ENCODE measurements at regions not wholly inside any gene's neighbourhood (a gene's known extent, or its start where the extent isn't known, plus 50 kb on each side); places are given as distances from the start of the nearest gene placed in this dataset.

DNA sequence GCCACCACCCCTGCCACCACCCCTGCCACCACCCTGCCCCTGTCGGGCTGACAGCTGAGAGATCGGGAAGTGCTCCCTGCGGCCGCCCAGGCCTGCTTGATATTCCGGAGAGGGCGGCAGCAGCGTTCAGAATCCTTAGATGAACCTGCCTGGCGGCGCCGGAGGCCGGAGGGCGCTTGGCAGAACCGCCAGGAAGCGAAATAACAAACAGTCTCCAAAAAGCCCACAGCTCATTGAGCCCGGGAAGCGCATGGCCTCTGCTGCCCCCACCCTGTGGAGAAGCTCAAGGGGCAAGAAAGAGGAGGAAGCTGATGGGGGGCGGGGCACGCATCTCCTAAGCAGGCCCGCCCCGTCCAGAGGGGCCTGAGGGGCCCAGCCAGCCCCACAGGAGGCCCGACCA lies 92.2 kb upstream of the MBOAT2 start:
- in situ Hi-C loops (cut with HindIII; ENCODE audit: low pct_unique_long_range_greater_than_20kb, low sequenced_read_pairs) = no loop called here
- DNase-seq (ENCODE audit: low read depth, low spot score) = no peak

DNA sequence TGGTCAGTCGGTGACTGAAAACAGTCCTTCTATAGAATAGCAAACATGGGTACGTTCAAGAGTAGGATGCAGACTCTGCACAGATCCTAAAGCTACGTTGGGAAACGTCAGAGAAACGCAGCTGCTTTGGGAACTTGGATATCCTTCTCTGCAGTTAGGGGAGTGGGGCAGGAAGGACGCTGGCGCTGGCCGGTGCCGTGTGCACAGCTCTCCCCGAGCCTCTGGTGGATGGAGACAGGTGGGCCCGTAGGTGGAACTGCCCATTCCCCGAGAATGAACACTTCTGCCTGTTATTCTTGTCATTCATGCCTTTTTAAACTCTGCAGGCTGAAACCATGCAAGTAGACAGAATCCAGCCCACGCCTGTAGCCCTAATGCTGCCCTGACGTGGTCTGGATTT lies 91.7 kb upstream of the MBOAT2 start:
- in situ Hi-C loops (cut with HindIII; ENCODE audit: low pct_unique_long_range_greater_than_20kb, low sequenced_read_pairs) = no loop called here
- no peak for DNase-seq (ENCODE audit: low read depth, low spot score)

DNA sequence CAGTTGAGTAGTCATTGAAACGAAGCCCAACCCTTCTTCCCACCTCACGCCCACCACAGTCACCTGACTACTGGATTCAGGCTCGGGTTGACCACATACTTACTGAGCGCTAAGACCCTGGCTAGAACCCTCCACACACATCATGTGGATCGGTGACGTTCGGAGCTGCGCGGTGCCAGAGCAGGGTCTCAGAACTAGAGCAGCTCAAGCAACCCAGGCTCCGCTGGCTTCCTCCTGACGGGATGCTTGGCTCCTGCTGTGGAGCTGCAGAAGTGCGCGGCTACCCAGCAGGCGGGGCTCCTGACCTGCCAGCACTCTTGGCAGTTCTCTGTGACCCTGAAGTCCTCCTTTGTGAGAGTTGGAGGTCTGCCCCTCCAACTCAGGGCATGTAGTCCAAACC lies 90.6 kb upstream of the MBOAT2 start:
- no peak for DNase-seq (ENCODE audit: low read depth, low spot score)
- in situ Hi-C loops (cut with HindIII; ENCODE audit: low pct_unique_long_range_greater_than_20kb, low sequenced_read_pairs) = no loop called here

DNA sequence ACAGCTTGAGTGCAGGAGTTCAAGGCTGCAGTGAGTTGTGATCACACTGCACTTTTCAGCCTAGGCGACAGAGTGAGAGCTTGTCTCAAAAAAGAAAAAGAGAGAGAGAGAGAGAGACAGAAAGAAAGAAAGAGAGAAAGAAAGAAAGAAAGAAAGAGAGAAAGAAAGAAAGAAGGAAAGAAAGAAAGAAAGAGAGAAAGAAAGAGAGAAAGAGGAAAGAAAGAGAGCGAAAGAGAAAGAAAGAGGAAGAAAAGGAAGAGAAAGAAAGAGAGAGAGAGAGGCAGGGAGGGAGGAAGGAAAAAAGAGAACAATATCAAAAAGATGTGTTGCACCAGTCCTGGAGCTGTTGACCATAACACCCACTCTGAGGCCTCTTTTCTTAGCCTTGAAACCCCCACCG lies 89.8 kb upstream of the MBOAT2 start:
- in situ Hi-C loops (cut with HindIII; ENCODE audit: low pct_unique_long_range_greater_than_20kb, low sequenced_read_pairs) = no loop called here
- DNase-seq (ENCODE audit: low read depth, low spot score) = no peak

DNA sequence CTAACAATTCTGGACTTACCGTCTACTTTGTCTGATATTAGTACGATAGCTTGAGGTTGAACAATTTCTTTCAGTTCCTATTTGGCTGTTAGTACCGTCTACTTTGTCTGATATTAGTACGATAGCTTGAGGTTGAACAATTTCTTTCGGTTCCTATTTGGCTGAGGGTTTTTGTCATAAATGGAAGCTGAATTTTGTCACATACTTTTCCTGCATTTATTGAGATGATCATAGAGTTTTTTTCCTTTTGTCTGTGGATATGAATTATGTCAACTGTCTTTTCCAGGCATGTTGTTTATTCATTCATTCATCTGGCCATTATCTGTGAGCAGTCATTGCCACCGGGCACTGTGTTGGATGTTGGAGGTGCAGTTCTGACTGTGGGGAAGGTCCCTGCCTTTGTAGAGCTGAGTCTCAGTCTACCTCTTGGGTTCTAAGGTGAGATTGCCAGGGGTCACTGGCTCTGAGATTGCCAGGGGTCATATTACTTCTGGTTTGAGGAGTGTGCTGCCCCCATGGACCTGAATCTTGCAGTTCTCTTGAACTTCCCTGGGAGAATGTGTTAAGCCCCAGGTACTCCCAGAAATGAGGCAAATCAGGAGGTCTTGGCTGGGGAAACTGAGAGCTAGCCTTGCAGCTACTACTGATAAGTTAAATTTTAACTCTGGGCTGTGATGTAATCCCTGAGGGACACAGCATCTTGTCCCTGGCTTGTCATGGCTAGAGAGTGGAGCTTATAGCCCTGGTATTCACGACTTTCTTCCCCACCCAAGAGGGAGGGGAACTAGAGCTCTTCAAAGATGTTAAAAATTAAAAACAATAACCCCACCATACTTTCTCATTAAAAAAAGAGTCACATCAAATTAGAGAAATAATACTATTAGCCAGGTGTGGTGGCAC lies 89.1 kb upstream of the MBOAT2 start:
- no peak for DNase-seq (ENCODE audit: low read depth, low spot score)
- in situ Hi-C loops (cut with HindIII; ENCODE audit: low pct_unique_long_range_greater_than_20kb, low sequenced_read_pairs) = no loop called here

DNA sequence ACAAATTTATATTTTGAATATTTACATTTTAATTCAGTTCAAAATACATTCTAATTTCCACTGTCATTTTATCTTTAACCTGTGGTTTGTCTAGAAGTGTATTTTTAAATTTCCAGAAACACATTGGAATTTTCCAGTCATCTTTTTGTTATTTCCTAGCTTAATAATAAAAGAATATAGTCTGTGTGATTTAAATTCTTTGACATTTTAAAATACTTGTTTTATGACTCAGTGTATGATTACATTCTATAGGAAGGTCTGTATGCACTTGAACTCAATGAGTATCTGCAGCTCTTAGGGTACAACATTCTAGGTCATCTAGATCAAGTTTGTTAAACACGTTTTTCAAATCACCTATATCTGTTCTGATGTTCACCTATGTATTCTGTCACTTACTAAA lies 88.3 kb upstream of the MBOAT2 start:
- DNase-seq (ENCODE audit: low read depth, low spot score) = no peak
- in situ Hi-C loops (cut with HindIII; ENCODE audit: low pct_unique_long_range_greater_than_20kb, low sequenced_read_pairs) = no loop called here

DNA sequence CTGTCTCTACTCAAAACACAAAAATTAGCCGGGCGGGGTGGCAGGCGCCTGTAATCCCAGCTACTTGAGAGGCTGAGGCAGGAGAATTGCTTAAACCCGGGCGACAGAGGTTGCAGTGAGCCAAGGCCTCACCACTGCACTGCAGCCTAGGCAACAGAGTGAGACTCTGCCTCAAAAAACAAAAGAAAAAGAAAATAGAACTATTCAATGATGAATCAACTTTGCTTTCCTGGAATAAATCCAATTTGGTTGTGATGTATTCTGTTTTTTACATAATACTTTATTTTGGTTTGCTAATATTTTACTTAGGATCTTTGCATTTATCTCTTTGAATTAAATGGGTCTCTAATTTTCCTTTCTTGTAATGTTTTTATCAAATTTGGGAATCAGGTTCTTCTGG lies 86.3 kb upstream of the MBOAT2 start:
- in situ Hi-C loops (cut with HindIII; ENCODE audit: low pct_unique_long_range_greater_than_20kb, low sequenced_read_pairs) = no loop called here
- DNase-seq (ENCODE audit: low read depth, low spot score) = no peak

DNA sequence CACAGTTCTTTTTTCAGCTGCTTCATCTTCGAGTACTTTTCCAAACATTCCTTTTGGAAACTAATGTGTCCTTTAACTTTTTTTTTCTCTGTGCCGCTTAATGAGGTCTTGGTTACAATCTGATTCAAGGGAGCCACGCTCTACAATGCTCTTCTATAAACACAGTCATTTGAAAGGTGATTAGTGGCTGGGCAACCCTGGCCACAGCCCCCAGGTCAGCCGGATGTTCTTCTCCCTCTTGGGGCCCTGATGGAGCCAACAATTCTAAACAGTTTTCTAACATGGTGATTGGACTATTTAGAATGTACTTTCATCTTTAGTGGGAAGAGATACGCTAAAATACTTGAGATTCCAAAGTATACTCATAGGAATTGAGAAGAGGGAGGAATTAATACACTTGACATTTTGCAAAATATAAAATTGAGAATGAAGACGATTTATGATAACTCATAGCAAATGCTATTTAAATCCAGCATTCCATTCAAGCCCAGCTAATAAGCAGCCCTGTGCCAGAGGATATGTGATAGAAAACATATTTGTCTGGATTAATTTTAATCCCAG lies 83.7 kb upstream of the MBOAT2 start:
- no peak for DNase-seq (ENCODE audit: low read depth, low spot score)

DNA sequence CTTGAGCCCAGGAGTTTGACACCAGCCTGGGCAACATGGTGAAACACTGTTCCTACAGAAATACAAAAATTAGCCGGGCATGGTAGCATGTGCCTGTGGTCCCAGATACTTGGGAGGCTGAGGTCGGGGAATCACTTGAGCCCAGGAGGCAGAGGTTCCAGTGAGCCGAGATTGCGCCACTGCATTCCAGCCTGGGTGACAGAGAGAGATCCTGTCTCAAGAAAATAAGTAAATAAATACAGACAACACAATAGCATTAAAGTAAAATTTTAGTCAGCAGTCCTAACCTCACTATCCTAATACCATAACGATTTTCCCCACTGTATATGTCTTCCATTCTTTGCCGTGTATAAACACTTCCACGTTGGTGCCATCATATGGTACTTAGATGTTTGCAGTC lies 83.0 kb upstream of the MBOAT2 start:
- in situ Hi-C loops (cut with HindIII; ENCODE audit: low pct_unique_long_range_greater_than_20kb, low sequenced_read_pairs) = no loop called here
- no peak for DNase-seq (ENCODE audit: low read depth, low spot score)

More for the DNA sequence above, 83.7 kb upstream of the MBOAT2 start:
- in situ Hi-C loops (cut with HindIII; ENCODE audit: low pct_unique_long_range_greater_than_20kb, low sequenced_read_pairs) = no loop called here

DNA sequence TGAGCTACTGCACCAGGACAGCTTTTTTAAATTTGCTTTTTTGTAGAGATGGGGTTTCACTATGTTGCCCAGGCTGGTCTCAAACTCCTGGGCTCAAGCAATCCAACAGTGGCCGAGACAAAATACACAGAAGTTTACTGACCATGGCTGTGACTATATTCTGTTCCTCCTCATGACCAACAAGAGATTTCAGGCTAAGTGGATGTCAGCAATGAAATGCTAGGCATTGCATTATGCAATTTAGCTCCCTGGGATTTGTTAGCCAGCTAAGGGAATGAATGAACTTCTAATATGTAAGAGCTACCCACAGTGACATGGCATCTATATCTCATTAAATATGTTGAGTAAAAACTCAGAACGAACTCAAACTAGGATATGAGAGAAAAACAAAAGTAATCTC lies 81.9 kb upstream of the MBOAT2 start:
- in situ Hi-C loops (cut with HindIII; ENCODE audit: low pct_unique_long_range_greater_than_20kb, low sequenced_read_pairs) = no loop called here

DNA sequence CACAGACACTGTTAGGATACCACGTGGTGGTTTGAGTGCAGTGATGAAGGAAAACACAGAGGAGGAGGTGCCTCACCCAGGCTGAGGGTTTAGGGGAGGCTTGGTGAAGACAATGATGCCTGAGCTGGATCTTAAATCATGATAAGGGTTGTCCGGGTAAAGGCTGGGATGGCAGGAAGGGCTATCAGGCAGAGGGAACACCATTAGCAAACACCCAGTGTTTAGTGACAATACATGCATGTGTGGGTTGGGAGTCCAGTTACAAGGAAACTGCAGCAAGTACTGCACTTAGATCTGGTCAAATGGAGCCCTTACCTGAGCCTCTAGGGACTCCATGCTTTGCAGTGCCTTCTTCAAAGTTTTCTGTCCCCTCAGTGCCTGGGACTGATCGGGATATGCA lies 79.8 kb upstream of the MBOAT2 start:
- in situ Hi-C loops (cut with HindIII; ENCODE audit: low pct_unique_long_range_greater_than_20kb, low sequenced_read_pairs) = no loop called here
- no peak for DNase-seq (ENCODE audit: low read depth, low spot score)

More for the DNA sequence above, 81.9 kb upstream of the MBOAT2 start:
- no peak for DNase-seq (ENCODE audit: low read depth, low spot score)

DNA sequence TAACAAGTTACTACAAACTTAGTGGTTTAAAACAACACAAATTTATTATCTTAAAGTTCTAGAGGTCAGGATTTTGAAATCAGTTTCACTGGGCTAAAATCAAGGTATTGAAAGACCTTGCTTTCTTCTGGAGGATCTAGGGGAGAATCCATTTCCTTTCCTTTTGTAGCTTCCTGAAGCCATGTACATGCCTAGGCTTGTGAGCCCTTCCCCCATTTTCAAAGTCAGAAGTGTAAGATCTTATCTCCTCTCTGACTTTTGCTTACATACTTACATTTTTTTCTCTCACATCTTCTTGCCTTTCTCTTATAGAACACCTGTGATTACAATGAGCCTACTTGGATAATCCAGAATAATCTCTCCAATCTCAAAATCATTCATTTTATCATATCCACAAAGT lies 78.7 kb upstream of the MBOAT2 start:
- in situ Hi-C loops (cut with HindIII; ENCODE audit: low pct_unique_long_range_greater_than_20kb, low sequenced_read_pairs) = no loop called here
- no peak for DNase-seq (ENCODE audit: low read depth, low spot score)

DNA sequence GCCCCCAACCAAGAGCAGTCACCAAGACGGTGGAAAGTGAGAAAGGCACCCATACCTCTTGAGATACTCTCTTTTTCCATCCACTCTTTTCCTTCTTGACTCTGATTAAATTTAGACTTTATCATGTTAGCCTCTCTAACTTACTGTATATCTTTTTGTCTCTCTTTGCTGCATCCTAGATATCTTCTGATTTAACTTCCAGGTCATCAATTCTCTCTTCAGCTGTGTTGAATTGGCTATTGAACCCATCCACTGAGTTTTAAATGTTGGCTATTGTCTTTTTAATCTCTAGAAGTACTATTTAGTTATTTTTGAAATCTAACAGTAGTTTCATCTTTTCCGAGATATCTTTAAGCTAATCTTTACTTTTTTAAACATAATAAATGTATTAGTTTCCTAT lies 78.3 kb upstream of the MBOAT2 start:
- in situ Hi-C loops (cut with HindIII; ENCODE audit: low pct_unique_long_range_greater_than_20kb, low sequenced_read_pairs) = no loop called here
- no peak for DNase-seq (ENCODE audit: low read depth, low spot score)

DNA sequence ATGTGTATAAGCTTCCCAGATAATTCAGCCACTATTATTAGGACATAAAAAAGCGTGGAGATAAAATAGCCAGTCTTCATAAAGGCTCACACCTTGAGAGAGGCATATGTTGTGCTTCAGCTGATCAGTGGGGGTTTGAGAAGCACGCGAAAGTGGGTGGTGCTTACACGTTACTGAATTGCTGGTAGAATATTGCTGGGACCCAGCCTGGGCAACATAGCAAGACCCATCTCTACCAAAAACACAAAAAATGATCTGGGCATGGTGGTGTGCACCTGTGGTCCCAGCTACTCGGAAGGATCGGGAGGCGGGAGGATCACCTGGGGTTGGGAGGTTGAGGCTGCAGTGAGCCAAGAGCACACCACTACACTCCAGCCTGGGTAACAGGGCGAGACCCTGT lies 74.9 kb upstream of the MBOAT2 start:
- no peak for DNase-seq (ENCODE audit: low read depth, low spot score)
- in situ Hi-C loops (cut with HindIII; ENCODE audit: low pct_unique_long_range_greater_than_20kb, low sequenced_read_pairs) = no loop called here

DNA sequence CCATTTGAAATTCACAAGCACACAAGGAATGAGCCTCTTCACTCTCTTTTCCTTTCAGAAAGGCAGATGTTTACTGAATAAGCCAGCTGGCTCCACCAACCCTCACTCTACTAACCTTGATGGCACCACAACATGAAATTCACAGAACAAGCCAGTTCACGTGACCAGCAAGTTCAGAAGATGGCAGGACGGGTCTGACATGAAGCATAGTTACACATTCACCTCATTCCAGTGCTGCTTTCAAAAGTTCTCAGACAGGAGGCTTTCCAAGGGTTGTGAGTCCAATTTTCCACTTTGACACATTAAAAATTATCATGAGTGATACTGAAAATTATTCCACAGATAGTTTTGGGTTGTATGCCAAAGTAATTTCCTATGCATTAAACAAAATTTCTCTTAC lies 74.2 kb upstream of the MBOAT2 start:
- in situ Hi-C loops (cut with HindIII; ENCODE audit: low pct_unique_long_range_greater_than_20kb, low sequenced_read_pairs) = no loop called here

DNA sequence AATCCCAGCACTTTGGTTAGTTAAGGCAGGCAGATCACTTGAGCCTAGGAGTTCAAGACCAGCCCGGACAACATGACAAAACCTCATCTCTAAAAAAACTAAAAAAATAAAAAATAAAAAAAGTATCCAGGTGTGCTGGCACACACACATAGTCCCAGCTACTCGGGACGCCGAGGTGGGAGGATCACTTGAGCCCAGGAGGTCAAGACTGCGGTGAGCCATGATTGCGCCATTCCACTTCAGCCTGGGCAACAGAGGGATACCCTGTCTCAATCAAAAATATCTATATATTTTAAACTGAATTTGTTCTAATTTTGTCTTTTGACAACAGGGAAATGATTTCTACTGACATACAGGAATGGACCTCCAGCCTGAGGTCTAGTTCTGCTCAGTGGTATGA lies 73.3 kb upstream of the MBOAT2 start:
- no peak for DNase-seq (ENCODE audit: low read depth, low spot score)
- in situ Hi-C loops (cut with HindIII; ENCODE audit: low pct_unique_long_range_greater_than_20kb, low sequenced_read_pairs) = no loop called here

More for the DNA sequence above, 74.2 kb upstream of the MBOAT2 start:
- no peak for DNase-seq (ENCODE audit: low read depth, low spot score)

DNA sequence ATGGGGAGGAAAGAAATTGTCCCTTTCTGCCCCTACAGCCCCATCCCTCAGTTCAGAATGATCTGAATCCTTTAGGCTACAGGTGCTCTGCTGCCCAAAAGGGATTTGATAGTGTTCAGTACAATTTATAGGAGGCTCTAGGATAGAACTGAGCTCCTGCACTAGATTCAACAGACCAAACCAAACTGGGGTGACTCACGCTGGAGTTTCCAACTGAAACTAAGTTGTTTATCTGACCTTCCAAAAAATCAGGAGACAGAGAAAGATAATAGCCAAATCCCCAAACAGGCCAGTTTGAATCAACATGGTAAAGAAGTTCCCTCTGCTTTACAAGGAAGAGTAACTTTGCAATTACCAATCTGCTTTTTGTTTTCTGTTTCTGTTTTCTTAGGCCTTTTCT lies 72.7 kb upstream of the MBOAT2 start:
- no peak for DNase-seq (ENCODE audit: low read depth, low spot score)
- in situ Hi-C loops (cut with HindIII; ENCODE audit: low pct_unique_long_range_greater_than_20kb, low sequenced_read_pairs) = no loop called here

DNA sequence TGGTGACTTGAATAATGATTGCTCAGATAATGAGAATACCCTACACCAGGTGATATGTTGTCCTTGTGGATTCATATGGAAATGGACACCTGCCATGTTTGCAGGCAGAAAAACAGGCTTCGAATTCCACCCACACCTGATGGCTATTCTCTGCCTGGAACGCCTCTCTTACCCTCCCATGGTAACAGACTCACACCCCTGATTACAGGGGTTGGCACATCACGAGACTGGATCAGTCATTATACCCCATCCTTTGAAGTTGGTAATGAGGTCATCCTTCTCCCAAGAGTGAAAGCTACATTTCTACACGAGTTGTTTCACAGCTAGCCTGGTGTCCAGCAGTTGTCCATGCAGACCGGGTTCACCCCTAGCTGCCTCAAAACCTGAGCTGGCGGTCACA lies 71.4 kb upstream of the MBOAT2 start:
- in situ Hi-C loops (cut with HindIII; ENCODE audit: low pct_unique_long_range_greater_than_20kb, low sequenced_read_pairs) = no loop called here
- no peak for DNase-seq (ENCODE audit: low read depth, low spot score)

DNA sequence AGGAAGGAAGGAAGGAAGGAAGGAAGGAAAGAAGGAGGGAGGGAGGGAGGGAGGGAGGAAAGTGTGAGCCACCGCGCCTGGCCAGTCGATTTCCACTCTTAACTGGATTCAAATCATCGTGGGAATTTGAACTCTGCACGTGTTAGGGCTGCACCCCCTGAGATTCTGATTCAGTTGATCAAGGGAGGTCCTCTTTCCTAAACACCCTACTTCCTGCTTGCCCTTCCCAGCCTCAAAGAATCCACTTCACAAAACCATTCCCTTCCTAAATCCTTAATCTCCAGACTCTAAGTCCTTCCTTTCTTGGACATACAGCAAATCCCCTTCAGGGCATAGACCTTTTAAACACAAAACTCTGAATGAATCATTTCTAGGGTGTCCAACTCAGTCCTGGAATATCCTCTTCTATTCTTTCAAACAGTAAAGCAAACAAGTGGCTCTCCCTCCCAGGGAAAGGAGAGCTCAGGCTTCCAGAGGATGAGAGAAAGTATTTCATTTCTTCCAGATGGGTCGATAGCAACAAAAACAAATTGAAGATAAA lies 68.2 kb upstream of the MBOAT2 start:
- DNase-seq (ENCODE audit: low read depth, low spot score) = no peak
- in situ Hi-C loops (cut with HindIII; ENCODE audit: low pct_unique_long_range_greater_than_20kb, low sequenced_read_pairs) = no loop called here
